B cell (primary cell): ENCODE measurements at regions not wholly inside any gene's neighbourhood (a gene's known extent, or its start where the extent isn't known, plus 50 kb on each side); places are given as distances from the start of the nearest gene placed in this dataset.

Experiments used
- ATAC-seq: fragments of 200-7000 bp; cut with Tn5 transposase; one replicate; pipeline ENCODE4 v1.10.0; 2021; ENCODE audit warnings: low read depth, mild to moderate bottlenecking, moderate number of reproducible peaks, moderate library complexity
- CTCF ChIA-PET: fragments of 350-600 bp; sonication (Branson Sonifier 250); formaldehyde crosslinking; loops from one replicate; lab custom pipeline; 2021; ENCODE audit warnings: antibody characterized with exemption, inconsistent platforms; lab: Charles Lee
- POLR2A ChIA-PET: fragments of 350-600 bp; sonication (Branson Sonifier 250); formaldehyde crosslinking; loops from one replicate; lab custom pipeline; 2021; ENCODE audit warnings: antibody characterized with exemption; lab: Charles Lee
- DNase-seq: peaks from one replicate; pipeline ENCODE4 v3.0.0; 2013
- H2AFZ ChIP-seq: 2 replicates; pipeline ENCODE4 v1.6.1; 2012; ENCODE audit warnings: mild to moderate bottlenecking, low read depth, low read length; ENCODE audit not compliant: insufficient read depth, poor library complexity, severe bottlenecking
- H3K27ac ChIP-seq, 2 donors: 1 replicate in 1 of 2; 2 replicates in 1 of 2; pipeline ENCODE4 v1.5.1; 2012 to 2013; ENCODE audit warnings: low read length in 2 of 2, mild to moderate bottlenecking in 2 of 2, moderate library complexity in 1 of 2
- H3K27me3 ChIP-seq, 4 experiments: fragments of 200-600 bp in 1 of 4; sonication (generic) in 1 of 4; replicated peaks in 1 of 4; 1 replicate in 2 of 4; 2 replicates in 2 of 4; pipeline versions ENCODE4 v1.6.1 to v1.7.0; 2013 to 2016; ENCODE audit warnings: low read length in 3 of 4, mild to moderate bottlenecking in 2 of 4, mixed read lengths in 1 of 4, moderate library complexity in 1 of 4; ENCODE audit not compliant: insufficient read depth in 4 of 4, control insufficient read depth in 3 of 4; ENCODE audit errors: control extremely low read depth in 1 of 4
- H3K36me3 ChIP-seq, 2 experiments: replicated peaks in 1 of 2; 1 replicate in 1 of 2; 2 replicates in 1 of 2; pipeline versions ENCODE4 v1.6.1 to v1.7.1; 2013; ENCODE audit warnings: low read length in 1 of 2; ENCODE audit not compliant: insufficient read depth in 2 of 2, control insufficient read depth in 1 of 2; ENCODE audit errors: control extremely low read depth in 1 of 2, extremely low read depth in 1 of 2
- H3K4me1 ChIP-seq, 2 donors: fragments of 200-600 bp in 1 of 2; sonication (generic) in 1 of 2; 1 replicate in 1 of 2; 2 replicates in 1 of 2; pipeline versions ENCODE4 v1.5.1 to v1.6.1; 2013 to 2017; ENCODE audit warnings: low read length in 2 of 2; ENCODE audit not compliant: control insufficient read depth in 2 of 2, insufficient read depth in 2 of 2
- H3K4me2 ChIP-seq: replicated peaks from 2 replicates; pipeline ENCODE3; 2012; ENCODE audit warnings: mild to moderate bottlenecking, low read depth, low read length; ENCODE audit not compliant: poor library complexity, severe bottlenecking
- H3K4me3 ChIP-seq, 5 experiments: fragments of 200-600 bp in 1 of 5; sonication (generic) in 1 of 5; 1 replicate in 3 of 5; 2 replicates in 2 of 5; pipeline versions ENCODE4 v1.5.1 to v1.7.0; 2011 to 2016; ENCODE audit warnings: low read length in 4 of 5, mild to moderate bottlenecking in 4 of 5, low read depth in 2 of 5, control low read depth in 1 of 5, moderate library complexity in 1 of 5; ENCODE audit not compliant: insufficient read depth in 1 of 5; ENCODE audit errors: control extremely low read depth in 1 of 5, extremely low read depth in 1 of 5
- H3K79me2 ChIP-seq: fragments of 200-600 bp; sonication (generic); one replicate; pipeline ENCODE4 v1.6.0; 2016; ENCODE audit warnings: low read length; ENCODE audit not compliant: control insufficient read depth, insufficient read depth
- H3K9ac ChIP-seq: fragments of 200-600 bp; sonication (generic); 2 replicates; pipeline ENCODE4 v1.6.1; 2017; ENCODE audit warnings: mild to moderate bottlenecking, low read length, moderate library complexity
- H3K9me3 ChIP-seq, 3 donors: one replicate each; pipeline versions ENCODE4 v1.6.1 to v1.7.1; 2013; ENCODE audit warnings: low read length in 2 of 3; ENCODE audit not compliant: control insufficient read depth in 2 of 3, insufficient read depth in 1 of 3; ENCODE audit errors: control extremely low read depth in 1 of 3
- H4K20me1 ChIP-seq: 2 replicates; pipeline ENCODE4 v1.6.0; 2012; ENCODE audit warnings: mild to moderate bottlenecking, low read length; ENCODE audit not compliant: insufficient read depth, control insufficient read depth, poor library complexity, severe bottlenecking
- H3K27ac Mint-ChIP-seq: one replicate; pipeline ENCODE4 v1.8.0; 2021; ENCODE audit warnings: mixed read lengths
- H3K27me3 Mint-ChIP-seq: one replicate; pipeline ENCODE4 v1.8.0; 2021; ENCODE audit warnings: mixed read lengths
- H3K4me1 Mint-ChIP-seq: one replicate; pipeline ENCODE4 v1.8.0; 2021; ENCODE audit warnings: mixed read lengths
- H3K4me3 Mint-ChIP-seq: one replicate; pipeline ENCODE4 v1.8.0; 2021; ENCODE audit warnings: mixed read lengths
- H3K9me3 Mint-ChIP-seq: one replicate; pipeline ENCODE4 v1.8.0; 2022; ENCODE audit warnings: mixed read lengths; ENCODE audit not compliant: insufficient read depth
- CTCF ChIP-seq: fragments of 200-600 bp; IDR thresholded peaks from one replicate; pipeline ENCODE4 v1.8.0; 2022; ENCODE audit warnings: antibody characterized with exemption, mild to moderate bottlenecking
- EZH2 ChIP-seq: IDR thresholded peaks from 2 replicates; pipeline ENCODE4 v1.6.1; 2012; ENCODE audit warnings: borderline replicate concordance, low read depth, mild to moderate bottlenecking, moderate library complexity, low read length; ENCODE audit not compliant: insufficient read depth, poor library complexity, severe bottlenecking
- WGBS: methylation state at CpG from one replicate; pipeline ENCODE4 v1.1.5; 2013; ENCODE audit warnings: missing lambda C conversion rate; ENCODE audit not compliant: insufficient coverage; 5-methylcytosine and 5-hydroxymethylcytosine counted together
- intact Hi-C: fragments of 100-400 bp; cut with micrococcal nuclease; formaldehyde crosslinking; loops from one replicate; pipeline ENCODE4 v1.10.0; 2022

DNA sequence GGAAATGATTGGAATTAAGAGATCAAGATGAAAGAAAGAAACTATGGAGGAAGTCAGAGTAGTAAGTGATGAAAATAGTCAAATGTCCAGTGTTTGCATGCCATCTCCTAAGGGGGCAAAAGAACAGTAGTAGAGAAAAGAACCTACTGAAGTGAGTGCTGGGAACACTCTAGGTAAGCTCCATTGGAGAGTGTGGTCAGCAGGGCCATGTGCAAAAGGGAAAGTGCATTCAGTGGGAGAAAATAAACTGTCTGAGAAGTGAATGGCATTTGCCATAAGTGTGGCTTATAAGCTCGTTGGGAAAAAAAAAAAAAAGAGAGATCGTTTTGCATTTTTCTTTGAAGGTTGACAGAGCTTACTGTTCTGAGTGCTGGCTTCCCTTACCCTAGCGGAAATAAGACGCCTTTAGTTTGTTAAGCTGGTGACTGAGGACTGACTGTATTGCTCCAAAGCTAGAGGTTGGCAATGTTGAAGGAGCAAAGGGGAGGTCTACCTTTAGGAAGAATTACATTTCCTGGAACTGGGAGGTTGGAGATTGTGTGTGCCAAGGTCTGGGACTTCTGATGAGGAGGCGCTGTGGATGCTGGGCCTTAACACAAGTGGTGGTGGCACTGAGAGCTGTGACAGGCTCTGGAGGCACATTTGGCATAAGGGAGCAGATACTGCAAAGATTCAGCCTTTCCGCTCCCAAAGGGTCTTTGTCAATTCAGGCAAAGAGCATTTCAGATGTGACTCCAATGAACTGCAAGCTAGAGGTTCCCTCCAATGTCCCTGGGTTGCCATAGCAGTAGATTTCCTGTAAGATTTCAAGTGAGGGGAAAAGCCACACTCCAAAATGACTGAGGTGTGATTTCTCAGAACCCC, 287.8 kb upstream of the SATB1 start:
- peaks cover 21 to 23% of the 10 kb centered on the region in 2 donors for H3K4me1 ChIP-seq
- Mint-ChIP-seq H3K9me3 (no peaks in the 10 kb centered on the region), H3K4me1 (peaks cover 20% of the 10 kb centered on the region)

More for the DNA sequence above, 287.8 kb upstream of the SATB1 start:
- 91% methylated on average over 6 of the region's 6 CpGs for WGBS
- H3K9me3 ChIP-seq: no peaks in the 10 kb centered on the region
- intact Hi-C loops: no loop called here
- ChIA-PET CTCF (no interaction called here), POLR2A (no interaction called here)
- no peaks in the 10 kb centered on the region for H4K20me1 ChIP-seq
- no peak overlapping the region for H2AFZ ChIP-seq
- no peaks in the 10 kb centered on the region for H3K79me2 ChIP-seq
- Mint-ChIP-seq H3K27ac (no peak overlapping the region), H3K4me3 (no peak overlapping the region), H3K27me3 (no peaks in the 10 kb centered on the region)
- TF ChIP-seq CTCF: no peak
- TF ChIP-seq EZH2: no peak
- DNase-seq: no peak
- no peak overlapping the region for H3K4me3 ChIP-seq
- no peak for ATAC-seq
- H3K4me2 ChIP-seq: no peak overlapping the region
- H3K27me3 ChIP-seq: no peaks in the 10 kb centered on the region
- no peaks in the 10 kb centered on the region for H3K36me3 ChIP-seq
- H3K27ac ChIP-seq: no peak overlapping the region
- H3K9ac ChIP-seq: no peak overlapping the region
